ENCODE measurements at regions not wholly inside any gene's neighbourhood (a gene's known extent, or its start where the extent isn't known, plus 50 kb on each side); places are given as distances from the start of the nearest gene placed in this dataset.

DNA sequence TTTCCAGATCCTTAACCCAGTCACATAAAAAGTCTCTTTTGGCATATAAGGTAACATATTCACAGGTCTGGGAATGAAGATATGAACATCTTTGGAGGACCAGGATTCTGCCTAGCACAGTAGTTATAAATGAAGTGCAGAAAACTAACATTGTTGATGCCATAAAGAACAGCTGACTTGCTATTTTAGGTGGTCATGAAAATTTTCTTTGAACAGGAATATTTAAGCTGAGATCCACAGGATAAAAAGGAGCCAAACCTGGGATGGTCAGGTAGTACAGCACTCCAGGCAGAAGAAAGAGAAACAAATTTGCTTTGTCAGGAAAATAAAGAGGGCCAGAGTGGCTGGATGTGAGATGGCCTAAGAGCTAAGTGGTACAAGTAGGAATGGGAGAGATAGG, 80.0 kb downstream of the CENPW start:
- DNase-seq (ENCODE audit: extremely low read depth in 1 of 11, low read depth in 9 of 11, low spot score in 4 of 11), result no peak

DNA sequence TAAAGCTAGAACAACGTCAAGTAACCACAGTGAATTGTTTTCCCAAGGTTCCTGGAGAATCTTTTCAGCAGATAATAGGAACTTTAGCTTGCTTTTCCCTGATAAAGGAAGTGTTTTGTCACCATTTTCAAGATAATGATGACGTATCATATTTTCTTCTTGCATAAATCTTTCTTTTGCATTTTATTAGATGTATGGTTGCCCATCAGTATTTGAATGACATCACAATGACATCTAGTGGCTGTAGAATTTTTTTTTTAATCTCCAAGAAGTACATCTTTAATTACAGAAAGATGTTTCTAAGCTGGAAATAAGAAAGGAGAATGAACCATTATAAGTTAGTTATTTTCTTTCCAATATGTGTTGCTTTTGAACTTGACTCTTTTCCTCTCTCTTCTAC, 83.0 kb downstream of the CENPW start:
- DNase-seq (ENCODE audit: extremely low read depth in 1 of 11, low read depth in 9 of 11, low spot score in 4 of 11), result no peak

GRCh38 chr6:126427713-126428112, 87.8 kb downstream of the CENPW start:
- no peak for DNase-seq (ENCODE audit: extremely low read depth in 1 of 11, low read depth in 9 of 11, low spot score in 4 of 11)

GRCh38 chr6:126429866-126430265, 90.0 kb downstream of the CENPW start:
- DNase-seq (ENCODE audit: extremely low read depth in 1 of 11, low read depth in 9 of 11, low spot score in 4 of 11), result peak in 6 of 11 donors; percentile 7 to 38 (median 18)

GRCh38 chr6:126432564-126432963, 92.6 kb downstream of the CENPW start:
- no peak for DNase-seq (ENCODE audit: extremely low read depth in 1 of 11, low read depth in 9 of 11, low spot score in 4 of 11)

DNA sequence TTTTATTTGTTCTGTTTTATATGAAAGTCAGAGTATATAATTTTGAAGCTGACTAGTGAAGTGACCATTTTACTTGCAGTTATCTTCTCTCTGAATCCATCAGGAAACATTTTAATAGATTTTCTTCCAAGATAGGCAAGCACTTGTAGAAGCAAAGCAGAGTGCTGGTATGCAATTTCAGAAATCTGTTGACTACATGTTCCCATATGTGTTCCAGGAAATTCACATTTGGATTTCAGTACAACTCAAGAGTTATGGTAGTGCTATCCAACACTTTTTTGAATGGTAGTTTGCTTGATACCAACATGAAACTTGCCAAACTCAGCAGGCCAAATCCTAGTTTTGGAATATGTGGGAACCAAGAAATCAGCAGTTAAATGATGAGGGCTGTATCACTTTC, 94.0 kb downstream of the CENPW start:
- no peak for DNase-seq (ENCODE audit: extremely low read depth in 1 of 11, low read depth in 9 of 11, low spot score in 4 of 11)

DNA sequence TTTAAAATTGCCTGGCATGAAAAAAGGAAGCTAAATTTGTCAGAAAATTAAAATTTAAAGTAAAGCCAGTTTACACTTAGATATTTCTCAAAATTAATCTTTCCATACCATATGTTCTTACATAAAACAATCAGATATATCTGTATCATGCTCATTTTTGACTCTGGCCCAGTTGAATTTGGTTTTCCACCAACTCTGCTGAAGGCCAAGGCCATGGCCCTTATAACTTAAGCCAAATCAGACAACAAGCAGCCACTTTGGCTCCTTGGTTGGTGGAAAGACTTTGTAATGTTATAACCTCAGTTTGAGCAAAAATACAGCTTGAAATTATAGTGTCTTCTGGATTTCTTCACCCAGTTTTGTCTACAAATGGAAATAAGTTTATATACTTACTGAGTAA, 97.3 kb downstream of the CENPW start:
- no peak for DNase-seq (ENCODE audit: extremely low read depth in 1 of 11, low read depth in 9 of 11, low spot score in 4 of 11)

DNA sequence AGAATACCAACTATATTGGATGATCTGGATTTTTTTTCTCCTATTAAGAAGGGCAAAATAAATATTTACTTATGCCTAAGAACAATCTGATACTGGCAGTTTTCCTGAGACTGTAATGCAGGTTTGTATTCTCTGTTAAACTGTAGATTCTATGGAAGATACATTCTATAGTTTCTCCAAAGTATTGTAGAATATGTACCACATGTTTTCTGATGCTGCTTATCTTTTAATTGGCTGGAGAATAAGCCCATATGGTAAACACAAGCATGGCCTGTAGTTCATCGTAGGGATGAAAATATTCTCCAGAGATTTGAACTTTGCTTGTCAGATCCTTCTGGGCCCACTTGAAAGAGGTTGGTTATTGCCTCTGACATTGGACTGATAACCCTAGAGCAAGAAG, 99.1 kb downstream of the CENPW start:
- no peak for DNase-seq (ENCODE audit: extremely low read depth in 1 of 11, low read depth in 9 of 11, low spot score in 4 of 11)

- no peak for DNase-seq (ENCODE audit: extremely low read depth in 1 of 11, low read depth in 9 of 11, low spot score in 4 of 11)
These were observed 101.0 kb downstream of the CENPW start for GRCh38 chr6:126440923-126441322.

- no peak for DNase-seq (ENCODE audit: extremely low read depth in 1 of 11, low read depth in 9 of 11, low spot score in 4 of 11)
These were observed 104.9 kb downstream of the CENPW start for GRCh38 chr6:126444659-126445273.

DNA sequence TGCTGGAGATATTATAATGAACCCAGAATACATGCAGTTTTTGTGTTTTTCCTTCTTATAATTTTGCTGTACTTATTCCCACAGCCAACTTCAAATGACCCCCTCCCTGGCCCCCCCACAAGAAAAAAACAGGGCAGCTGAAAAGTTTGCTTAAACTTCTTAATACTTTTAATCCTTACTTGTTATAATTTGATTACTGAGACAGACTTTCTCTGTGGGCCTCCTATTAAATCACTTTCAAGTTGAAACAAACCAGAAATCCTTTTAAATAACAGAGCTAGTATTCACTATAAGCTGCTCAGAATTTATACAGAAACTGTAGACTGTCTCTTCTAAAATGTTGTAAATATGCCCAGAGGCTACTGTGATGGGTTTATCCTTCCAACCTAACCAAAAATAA, 106.3 kb downstream of the CENPW start:
- DNase-seq (ENCODE audit: extremely low read depth in 1 of 11, low read depth in 9 of 11, low spot score in 4 of 11), result no peak

DNA sequence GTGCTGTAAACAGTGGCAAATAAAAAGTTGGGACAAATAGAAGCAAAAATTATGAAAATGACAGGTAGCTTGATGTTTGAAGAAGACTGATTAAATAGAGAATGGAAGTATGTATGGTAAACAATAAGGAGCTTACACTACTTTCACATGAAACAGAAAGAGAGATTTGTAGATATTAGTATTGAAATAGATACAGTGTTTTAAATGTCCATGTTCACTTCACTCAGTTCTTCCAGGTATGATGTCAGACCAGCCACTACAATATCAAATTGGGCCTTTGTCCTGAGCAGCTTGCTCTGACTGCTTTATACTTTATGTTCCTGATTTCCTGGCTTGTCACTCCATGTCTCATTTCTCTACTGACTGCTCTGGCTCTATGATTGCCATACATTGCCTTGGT, 107.5 kb downstream of the CENPW start:
- no peak for DNase-seq (ENCODE audit: extremely low read depth in 1 of 11, low read depth in 9 of 11, low spot score in 4 of 11)

GRCh38 chr6:126461045-126461444, 121.1 kb downstream of the CENPW start:
- no peak for DNase-seq (ENCODE audit: extremely low read depth in 1 of 11, low read depth in 9 of 11, low spot score in 4 of 11)

DNA sequence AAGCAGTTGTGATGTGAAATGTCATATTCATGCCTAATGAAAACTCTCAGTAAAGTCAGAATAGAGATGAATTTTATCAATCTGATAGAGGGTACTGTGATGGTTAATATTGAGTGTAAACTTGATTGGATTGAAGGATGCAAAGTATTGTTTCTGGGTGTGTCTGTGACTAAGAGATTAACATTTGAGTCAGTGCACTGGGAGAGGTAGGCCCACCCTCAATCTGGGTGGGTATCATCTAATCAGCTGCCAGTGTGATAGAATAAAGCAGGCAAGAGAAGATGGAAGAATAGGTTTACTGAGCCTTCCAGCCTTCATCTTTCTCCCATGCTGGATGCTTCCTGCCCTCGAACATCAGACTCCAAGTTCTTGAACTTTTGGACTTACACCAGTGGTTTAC, 124.3 kb downstream of the CENPW start:
- no peak for DNase-seq (ENCODE audit: extremely low read depth in 1 of 11, low read depth in 9 of 11, low spot score in 4 of 11)

DNA sequence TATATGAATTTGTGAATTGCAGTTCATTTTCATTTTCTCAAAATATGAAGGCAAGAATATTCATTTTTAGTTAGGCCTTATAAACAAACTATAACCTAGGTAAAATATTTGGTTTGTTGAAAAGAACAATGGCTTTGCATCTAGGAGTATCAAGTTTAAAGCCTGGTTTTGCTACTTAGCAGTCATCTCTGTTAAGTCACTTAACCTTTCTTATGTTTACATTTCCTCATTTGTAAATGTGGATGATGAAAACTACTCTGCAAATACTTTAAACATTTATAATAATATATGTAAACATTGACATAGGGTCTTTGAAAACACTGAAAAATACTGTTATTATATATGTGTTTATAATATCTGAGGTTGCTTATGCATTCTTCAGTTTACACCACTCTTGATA, 135.5 kb downstream of the CENPW start:
- DNase-seq (ENCODE audit: extremely low read depth in 1 of 11, low read depth in 9 of 11, low spot score in 4 of 11), result no peak

- no peak for DNase-seq (ENCODE audit: extremely low read depth in 1 of 11, low read depth in 9 of 11, low spot score in 4 of 11)
These were observed 137.8 kb downstream of the CENPW start for GRCh38 chr6:126477678-126478077.

- DNase-seq (ENCODE audit: extremely low read depth in 1 of 11, low read depth in 9 of 11, low spot score in 4 of 11), result no peak
These were observed 140.4 kb downstream of the CENPW start for GRCh38 chr6:126480268-126480667.

- DNase-seq (ENCODE audit: extremely low read depth in 1 of 11, low read depth in 9 of 11, low spot score in 4 of 11), result peak in 4 of 11 donors; percentile 0 to 8 (median 2)
These were observed 141.4 kb downstream of the CENPW start for GRCh38 chr6:126481319-126481718.

DNA sequence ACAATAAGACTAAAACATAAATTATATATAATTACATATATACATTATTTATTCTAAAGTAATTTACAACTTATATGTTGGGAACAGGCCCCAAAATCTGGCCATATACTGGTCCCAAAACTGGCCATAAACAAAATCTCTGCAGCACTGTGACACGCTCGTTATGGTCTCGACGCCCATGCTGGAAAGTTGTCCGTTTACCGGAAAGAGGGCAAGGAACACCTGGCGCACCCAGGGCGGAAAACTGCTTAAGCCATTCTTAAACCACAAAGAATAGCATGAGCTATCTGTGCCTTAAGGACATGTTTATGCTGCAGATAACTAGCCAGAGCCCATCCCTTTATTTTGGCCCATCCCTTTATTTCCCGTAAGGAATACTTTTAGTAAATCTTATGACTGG, 164.9 kb downstream of the CENPW start:
- no peak for DNase-seq (ENCODE audit: extremely low read depth in 1 of 11, low read depth in 9 of 11, low spot score in 4 of 11)

- DNase-seq (ENCODE audit: extremely low read depth in 1 of 11, low read depth in 9 of 11, low spot score in 4 of 11), result no peak
These were observed 173.3 kb downstream of the CENPW start for GRCh38 chr6:126513198-126513597.

GRCh38 chr6:126516411-126516810, 176.5 kb downstream of the CENPW start:
- DNase-seq (ENCODE audit: extremely low read depth in 1 of 11, low read depth in 9 of 11, low spot score in 4 of 11), result no peak
